Stimulated activated naive CD8-positive, alpha-beta T cell treated with anti-CD3 and anti-CD28 coated beads, Interleukin-15, Interleukin-2, amounts not matched to agents 100 U/mL and 50 U/mL, for 24 hours (primary cell): ENCODE measurements at regions not wholly inside any gene's neighbourhood (a gene's known extent, or its start where the extent isn't known, plus 50 kb on each side); places are given as distances from the start of the nearest gene placed in this dataset.
A peak's percentile ranks its signal among the peaks of the same experiment; 100 is the strongest.

Experiments
- ATAC-seq: fragments of 150-1000 bp; cut with Tn5 transposase; one replicate; pipeline ENCODE4 v1.10.0; 2021
- DNase-seq: peaks from one replicate; pipeline ENCODE4 v3.0.0; 2021

GRCh38 chr6:149216459-149216858, 101.1 kb upstream of the TAB2 start:
- ATAC-seq (no peak), DNase-seq (no peak)

DNA sequence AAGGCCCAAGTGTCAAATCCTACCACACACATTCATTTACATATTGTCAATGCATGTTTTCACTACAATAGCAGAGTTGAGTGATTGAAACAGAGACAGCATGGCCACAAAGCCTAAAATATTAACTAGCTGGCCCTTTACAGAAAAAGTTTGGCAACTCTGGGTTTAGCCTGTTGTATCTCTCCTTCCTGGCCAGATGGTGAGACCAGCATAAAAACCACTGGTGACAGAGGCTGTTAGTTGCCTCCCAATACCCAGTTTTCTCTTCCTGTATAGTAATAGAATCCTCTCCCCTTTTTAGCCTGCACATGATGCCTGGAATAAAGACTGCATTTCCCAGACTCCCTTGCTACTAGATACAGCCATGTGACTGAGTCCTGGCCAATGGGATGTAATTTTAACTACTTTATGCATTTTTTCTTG, 100.0 kb upstream of the TAB2 start:
- DNase-seq (no peak), ATAC-seq (no peak)

GRCh38 chr6:149218471-149218870, 99.0 kb upstream of the TAB2 start:
- DNase-seq, result no peak
- ATAC-seq, result no peak

- no peak for DNase-seq
- no peak for ATAC-seq
Observed at GRCh38 chr6:149218915-149219314, 98.6 kb upstream of the TAB2 start.

GRCh38 chr6:149220882-149221773, 96.4 kb upstream of the TAB2 start:
- no peak for ATAC-seq
- no peak for DNase-seq

- ATAC-seq (no peak), DNase-seq (no peak)
Observed at GRCh38 chr6:149221774-149222070, 95.8 kb upstream of the TAB2 start.

DNA sequence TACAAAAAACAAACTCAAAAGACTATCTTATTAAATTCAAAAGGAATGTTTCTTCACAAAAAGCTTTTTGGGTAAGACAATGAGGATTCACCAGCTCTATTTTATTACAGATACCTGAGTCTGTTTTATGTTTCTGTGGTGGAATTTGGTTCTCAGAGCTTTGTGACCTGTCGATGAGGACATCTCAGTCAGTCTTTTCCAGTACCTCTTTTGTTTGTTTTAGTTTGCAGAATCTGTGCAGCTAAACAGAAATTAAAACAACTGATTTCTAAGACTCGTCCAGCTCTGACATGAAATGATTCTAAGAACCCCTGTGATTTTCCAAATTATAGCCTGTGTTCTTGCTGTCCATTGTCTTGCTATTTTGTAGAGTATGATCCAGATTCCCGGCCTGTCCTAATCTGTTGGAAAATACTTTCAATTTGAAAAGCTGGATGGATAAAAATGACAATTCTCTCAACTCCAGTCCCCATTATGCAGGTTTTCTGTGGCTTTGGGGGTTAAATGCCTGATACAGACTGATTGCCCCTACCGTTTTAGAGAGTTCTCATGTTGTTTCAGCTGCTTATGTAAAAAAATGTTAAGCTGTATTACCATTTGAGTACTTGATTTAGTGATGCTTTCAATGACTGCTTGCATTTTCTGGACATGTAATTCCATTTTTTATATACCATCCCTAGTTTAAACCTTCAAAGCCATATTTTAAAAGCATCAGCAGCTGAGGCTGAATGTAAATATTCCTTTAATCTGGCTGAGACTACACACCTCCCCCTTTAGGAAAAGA, 94.2 kb upstream of the TAB2 start:
- ATAC-seq (no peak), DNase-seq (no peak)

GRCh38 chr6:149223904-149224351, 93.6 kb upstream of the TAB2 start:
- DNase-seq, result no peak
- ATAC-seq, result no peak

- ATAC-seq, result no peak
Observed at GRCh38 chr6:149224399-149224798, 93.1 kb upstream of the TAB2 start.

DNA sequence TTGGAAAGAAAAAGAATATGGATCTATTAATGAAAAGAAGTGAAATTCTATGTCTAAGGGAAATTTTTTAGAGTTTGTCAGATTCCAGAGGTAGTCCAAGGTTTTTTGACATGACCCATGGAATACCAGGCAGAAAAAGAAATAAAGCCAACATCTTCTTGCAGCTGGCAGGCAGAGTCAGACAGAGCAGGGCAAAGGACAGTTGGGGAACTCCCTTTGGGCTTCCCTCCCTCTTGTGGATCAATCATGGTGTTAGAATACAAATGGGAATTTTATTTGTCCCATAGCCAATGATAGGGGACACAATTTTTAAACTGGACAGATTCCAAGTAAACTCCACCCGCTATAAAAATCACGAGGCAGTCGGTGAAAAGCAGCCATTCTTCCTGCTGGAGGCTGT, 92.1 kb upstream of the TAB2 start:
- no peak for DNase-seq
- ATAC-seq, result no peak

More at GRCh38 chr6:149224399-149224798, 93.1 kb upstream of the TAB2 start:
- no peak for DNase-seq

- no peak for ATAC-seq
- no peak for DNase-seq
Observed at GRCh38 chr6:149225946-149226345, 91.6 kb upstream of the TAB2 start.

DNA sequence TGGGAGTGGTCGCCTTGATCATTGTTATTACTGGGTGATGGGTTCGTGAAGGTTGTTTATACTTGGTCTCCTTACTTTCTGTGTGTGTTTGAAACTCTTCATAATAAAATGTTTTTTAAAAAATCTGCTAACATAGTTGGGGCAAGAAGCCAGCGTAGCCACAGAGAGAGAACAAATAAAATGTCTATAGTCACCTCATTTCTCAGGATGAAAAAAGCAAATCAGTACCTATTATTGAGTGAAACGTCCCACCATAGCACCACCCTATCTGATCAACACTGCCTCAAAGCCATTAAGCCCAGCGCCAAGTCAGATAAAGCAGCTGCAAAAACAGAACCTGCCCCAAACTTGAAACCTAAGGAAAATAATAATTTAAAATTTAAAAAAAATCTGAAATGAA, 89.7 kb upstream of the TAB2 start:
- no peak for ATAC-seq
- DNase-seq, result no peak

GRCh38 chr6:149228311-149228955, 89.1 kb upstream of the TAB2 start:
- ATAC-seq, result no peak
- no peak for DNase-seq

DNA sequence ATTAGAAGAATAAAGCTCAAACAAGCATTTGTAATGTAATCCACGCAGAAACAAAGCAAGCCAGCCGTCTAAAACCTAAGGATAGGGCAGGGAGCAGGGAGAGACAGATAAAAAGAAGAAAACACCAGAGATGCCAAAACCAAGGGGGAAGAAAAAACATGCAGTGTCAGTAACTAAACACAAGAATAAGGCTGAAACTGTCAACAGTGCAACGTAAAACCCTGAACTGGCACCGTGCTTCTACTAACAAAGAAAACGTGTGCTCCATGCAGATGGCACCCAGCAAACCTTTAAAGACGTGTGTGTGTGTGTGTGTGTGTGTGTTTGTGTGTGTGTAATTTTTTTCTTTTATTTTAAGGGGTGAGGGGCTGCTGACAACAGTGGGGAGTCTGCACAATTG, 88.4 kb upstream of the TAB2 start:
- DNase-seq (no peak), ATAC-seq (no peak)

DNA sequence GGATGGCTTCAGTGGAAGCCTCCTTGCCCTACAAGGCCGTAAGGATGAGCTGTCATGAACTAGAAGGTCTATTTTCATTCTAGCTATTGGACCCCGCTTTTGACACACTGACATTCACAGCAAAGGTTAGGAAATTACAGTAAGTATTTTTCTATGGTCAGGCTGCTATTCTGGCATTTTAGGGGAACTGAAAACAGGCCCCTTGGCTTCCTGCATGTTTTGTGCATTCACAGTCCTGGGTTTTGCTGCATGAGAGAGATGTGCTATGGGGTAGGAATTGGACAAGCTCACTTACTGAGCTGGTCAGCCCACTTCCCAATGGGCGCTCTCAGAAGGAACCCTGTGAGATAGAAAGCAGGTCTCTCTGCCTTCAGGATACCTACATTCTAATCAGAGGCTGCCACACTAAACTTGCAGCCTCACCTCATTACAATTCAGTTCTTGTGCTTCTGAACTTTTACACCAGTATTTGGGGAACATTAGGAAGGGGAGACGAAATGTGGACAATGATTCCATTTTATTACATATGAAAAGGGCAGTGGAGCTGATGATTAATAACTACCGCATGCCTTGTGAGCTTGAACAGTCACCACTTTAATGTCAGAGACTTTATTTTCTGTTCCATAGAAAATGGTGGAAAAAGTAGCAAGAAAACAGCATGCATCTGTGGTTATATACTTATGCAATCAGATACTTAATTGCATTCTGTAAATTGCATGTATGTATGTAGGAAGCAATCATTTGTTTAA, 86.6 kb upstream of the TAB2 start:
- DNase-seq (no peak), ATAC-seq (no peak)

GRCh38 chr6:149231778-149232177, 85.7 kb upstream of the TAB2 start:
- ATAC-seq (no peak), DNase-seq (no peak)

- peak; percentile 59 for DNase-seq
- peak; percentile 78 for ATAC-seq
Observed at GRCh38 chr6:149233056-149233715, 84.3 kb upstream of the TAB2 start.

GRCh38 chr6:149234051-149234962, 83.2 kb upstream of the TAB2 start:
- peak; percentile 64 for DNase-seq
- ATAC-seq, result peak; percentile 81

GRCh38 chr6:149235130-149235561, 82.4 kb upstream of the TAB2 start:
- DNase-seq, result no peak
- ATAC-seq, result no peak

DNA sequence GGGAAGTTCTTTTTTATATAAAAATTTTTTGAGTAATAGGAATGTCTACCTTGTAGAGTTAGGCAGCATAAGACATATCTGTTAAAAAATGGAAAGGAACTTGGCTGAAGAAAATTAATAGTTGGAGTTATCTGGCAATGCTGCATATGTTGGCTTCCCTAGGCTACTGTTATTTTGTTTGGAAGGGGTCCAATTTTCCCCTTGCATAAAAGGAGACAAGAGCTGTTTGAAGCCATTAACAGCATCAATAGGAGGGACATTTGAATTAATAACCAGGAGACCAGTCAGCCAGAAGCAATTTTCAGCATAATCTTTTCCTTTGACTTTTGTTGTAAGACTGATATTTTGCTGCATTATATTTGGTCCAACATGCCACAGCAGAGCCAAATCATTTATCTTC, 80.9 kb upstream of the TAB2 start:
- DNase-seq (no peak), ATAC-seq (no peak)

- DNase-seq, result no peak
- no peak for ATAC-seq
Observed at GRCh38 chr6:149237464-149237863, 80.0 kb upstream of the TAB2 start.
